Trophoblast cell (in vitro differentiated cells and primary cell): ENCODE measurements at regions not wholly inside any gene's neighbourhood (a gene's known extent, or its start where the extent isn't known, plus 50 kb on each side); places are given as distances from the start of the nearest gene placed in this dataset.
"Not testable (repeated sequence)": the region's sequence is repeated elsewhere in the genome, so short reads cannot be mapped to it uniquely, and the experiment has no call there.

Experiments
- DNase-seq, 2 donors: peaks; one replicate each; pipeline ENCODE4 v3.0.0-alpha.2; 2016
- H2AFZ ChIP-seq: 2 replicates; pipeline ENCODE4 v1.6.1; 2013; ENCODE audit warnings: low read length, moderate library complexity, mild to moderate bottlenecking; ENCODE audit not compliant: insufficient read depth, poor library complexity
- H2AK5ac ChIP-seq: 2 replicates; pipeline ENCODE4 v1.6.1; 2013; ENCODE audit warnings: mild to moderate bottlenecking, low read length
- H2BK120ac ChIP-seq: 2 replicates; pipeline ENCODE4 v1.6.1; 2013; ENCODE audit warnings: low read length, mild to moderate bottlenecking, moderate library complexity; ENCODE audit not compliant: insufficient read depth, poor library complexity
- H2BK12ac ChIP-seq: 2 replicates; pipeline ENCODE4 v1.6.1; 2013; ENCODE audit warnings: mild to moderate bottlenecking, low read length, moderate library complexity
- H2BK5ac ChIP-seq: 2 replicates; pipeline ENCODE4 v1.6.1; 2013; ENCODE audit warnings: low read length, low read depth, moderate library complexity, mild to moderate bottlenecking; ENCODE audit not compliant: poor library complexity
- H3K14ac ChIP-seq: 2 replicates; pipeline ENCODE4 v1.6.1; 2013; ENCODE audit warnings: mild to moderate bottlenecking, low read length
- H3K18ac ChIP-seq: 2 replicates; pipeline ENCODE4 v1.6.1; 2013; ENCODE audit warnings: mild to moderate bottlenecking, low read length
- H3K23ac ChIP-seq: 2 replicates; pipeline ENCODE4 v1.6.1; 2013; ENCODE audit warnings: low read length
- H3K27ac ChIP-seq: 2 replicates; pipeline ENCODE4 v1.5.1; 2013; ENCODE audit warnings: low read depth, mild to moderate bottlenecking, inconsistent platforms, low read length, moderate library complexity
- H3K27me3 ChIP-seq: 2 replicates; pipeline ENCODE4 v1.6.1; 2013; ENCODE audit warnings: inconsistent platforms, mild to moderate bottlenecking, low read length, moderate library complexity; ENCODE audit not compliant: insufficient read depth
- H3K36me3 ChIP-seq, 2 experiments: 1 replicate in 1 of 2; 2 replicates in 1 of 2; pipeline ENCODE4 v1.6.1; 2013; ENCODE audit warnings: low read length in 2 of 2, mild to moderate bottlenecking in 2 of 2, moderate library complexity in 1 of 2; ENCODE audit not compliant: insufficient read depth in 2 of 2, control insufficient read depth in 1 of 2
- H3K4ac ChIP-seq: 2 replicates; pipeline ENCODE4 v1.6.1; 2013; ENCODE audit warnings: low read depth, mild to moderate bottlenecking, low read length, moderate library complexity
- H3K4me1 ChIP-seq, 2 experiments: 1 replicate in 1 of 2; 2 replicates in 1 of 2; pipeline ENCODE4 v1.6.1; 2013; ENCODE audit warnings: low read length in 2 of 2, mild to moderate bottlenecking in 2 of 2, moderate library complexity in 1 of 2; ENCODE audit not compliant: insufficient read depth in 2 of 2, control insufficient read depth in 1 of 2
- H3K4me2 ChIP-seq: 2 replicates; pipeline ENCODE4 v1.6.1; 2013; ENCODE audit warnings: inconsistent platforms, mild to moderate bottlenecking, low read length, moderate library complexity
- H3K4me3 ChIP-seq: 2 replicates; pipeline ENCODE4 v1.5.1; 2013; ENCODE audit warnings: mild to moderate bottlenecking, low read depth, low read length, inconsistent platforms
- H3K79me1 ChIP-seq: one replicate; pipeline ENCODE4 v1.6.1; 2013; ENCODE audit warnings: low read length
- H3K79me2 ChIP-seq: 2 replicates; pipeline ENCODE4 v1.6.1; 2013; ENCODE audit warnings: low read length, mild to moderate bottlenecking; ENCODE audit not compliant: control insufficient read depth, insufficient read depth, poor library complexity
- H3K9ac ChIP-seq: 2 replicates; pipeline ENCODE4 v1.6.1; 2013; ENCODE audit warnings: mild to moderate bottlenecking, low read length
- H3K9me3 ChIP-seq: 2 replicates; pipeline ENCODE4 v1.6.1; 2013; ENCODE audit warnings: low read depth, mild to moderate bottlenecking, control low read depth, inconsistent platforms, low read length; ENCODE audit not compliant: insufficient read depth
- H4K12ac ChIP-seq: 2 replicates; pipeline ENCODE4 v1.6.1; 2013; ENCODE audit warnings: low read depth, mild to moderate bottlenecking, low read length, moderate library complexity
- H4K8ac ChIP-seq: 2 replicates; pipeline ENCODE4 v1.6.1; 2013; ENCODE audit warnings: low read depth, mild to moderate bottlenecking, low read length, moderate library complexity
- H4K91ac ChIP-seq: one replicate; pipeline ENCODE4 v1.6.1; 2013; ENCODE audit warnings: low read depth, mild to moderate bottlenecking, low read length, moderate library complexity
- WGBS: extraction: QIAGEN DNeasy Blood & Tissue Kit; methylation state at CpG from one replicate; pipeline ENCODE4 v1.1.7; 2013; ENCODE audit warnings: missing lambda C conversion rate; ENCODE audit not compliant: insufficient read length, insufficient coverage; ENCODE audit errors: extremely low coverage; 5-methylcytosine and 5-hydroxymethylcytosine counted together

DNA sequence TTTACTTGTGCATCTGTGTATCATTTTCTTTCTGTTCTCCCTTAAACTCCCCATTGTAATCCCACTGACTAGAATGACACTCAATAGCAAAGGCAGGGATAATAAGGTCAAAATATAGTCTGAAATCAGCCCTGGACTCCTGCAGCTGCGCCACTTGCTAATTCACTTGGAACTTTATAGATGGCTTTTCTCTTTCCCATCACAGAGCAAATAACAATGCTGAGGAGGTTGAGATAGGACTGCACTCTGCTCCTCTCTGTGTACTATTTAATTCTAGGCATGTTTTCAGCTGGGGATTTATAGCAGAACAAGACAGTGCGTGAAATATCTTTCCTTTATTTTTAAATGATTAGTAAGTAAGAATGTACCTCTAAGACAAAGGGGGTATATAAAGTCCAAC, 324.2 kb downstream of the LNPK start:
- no peaks in the 10 kb centered on the region for H3K27me3 ChIP-seq

GRCh38 chr2:175676813-175677212, 325.3 kb downstream of the LNPK start:
- Histone ChIP-seq H2AFZ (no peak overlapping the region), H3K36me3 (no peaks in the 10 kb centered on the region), H3K4ac (no peak overlapping the region), H3K9me3 (no peaks in the 10 kb centered on the region), H3K9ac (no peak overlapping the region), H2AK5ac (no peak overlapping the region), H4K91ac (no peak overlapping the region), H2BK12ac (no peak overlapping the region), H3K79me2 (no peaks in the 10 kb centered on the region), H3K4me1 (no peaks in the 10 kb centered on the region), H3K27me3 (no peaks in the 10 kb centered on the region), H3K4me2 (no peak overlapping the region), H3K27ac (no peak overlapping the region), H3K79me1 (no peaks in the 10 kb centered on the region), H3K4me3 (no peak overlapping the region), H2BK120ac (no peak overlapping the region), H2BK5ac (no peak overlapping the region), H3K23ac (no peak overlapping the region), H4K12ac (no peak overlapping the region), H3K14ac (no peak overlapping the region), H4K8ac (no peak overlapping the region), H3K18ac (no peak overlapping the region)
- DNase-seq = no peak
- WGBS = no CpG with 5 or more reads among the region's 3 CpGs

More for the DNA sequence above, 324.2 kb downstream of the LNPK start:
- Histone ChIP-seq H2BK5ac (no peak overlapping the region), H2BK120ac (no peak overlapping the region), H3K9ac (no peak overlapping the region), H3K4ac (no peak overlapping the region), H2AK5ac (no peak overlapping the region), H3K23ac (no peak overlapping the region), H3K79me2 (no peaks in the 10 kb centered on the region), H3K4me3 (no peak overlapping the region), H3K14ac (no peak overlapping the region), H3K4me1 (no peaks in the 10 kb centered on the region), H3K36me3 (no peaks in the 10 kb centered on the region), H2AFZ (no peak overlapping the region), H4K8ac (no peak overlapping the region), H2BK12ac (no peak overlapping the region), H4K12ac (no peak overlapping the region), H3K9me3 (no peaks in the 10 kb centered on the region), H3K27ac (no peak overlapping the region), H4K91ac (no peak overlapping the region), H3K79me1 (no peaks in the 10 kb centered on the region), H3K18ac (no peak overlapping the region), H3K4me2 (no peak overlapping the region)
- WGBS = no CpG with 5 or more reads among the region's 2 CpGs
- DNase-seq = no peak

- no CpG with 5 or more reads among the region's 7 CpGs for WGBS
- not testable (repeated sequence) for H2AFZ ChIP-seq, H3K4ac ChIP-seq, H3K4me1 ChIP-seq, H3K27me3 ChIP-seq, H3K4me2 ChIP-seq, H2BK120ac ChIP-seq, H3K36me3 ChIP-seq, H3K23ac ChIP-seq, H3K79me2 ChIP-seq, H2BK12ac ChIP-seq, H3K4me3 ChIP-seq, H4K12ac ChIP-seq, H2BK5ac ChIP-seq, H3K9me3 ChIP-seq, H3K18ac ChIP-seq, H3K14ac ChIP-seq, H3K79me1 ChIP-seq, H4K91ac ChIP-seq, H4K8ac ChIP-seq, H3K27ac ChIP-seq, H3K9ac ChIP-seq, DNase-seq, H2AK5ac ChIP-seq
Measured at GRCh38 chr2:175668804-175669203, 333.3 kb downstream of the LNPK start.

GRCh38 chr2:175662335-175662734, 339.7 kb downstream of the LNPK start:
- no peak overlapping the region for H4K12ac ChIP-seq
- H3K14ac ChIP-seq = no peak overlapping the region
- no peaks in the 10 kb centered on the region for H3K27me3 ChIP-seq
- H3K23ac ChIP-seq = no peak overlapping the region
- no peak overlapping the region for H2AFZ ChIP-seq
- H3K4me2 ChIP-seq = no peak overlapping the region
- H2AK5ac ChIP-seq = no peak overlapping the region
- no peak overlapping the region for H2BK5ac ChIP-seq
- H4K8ac ChIP-seq = no peak overlapping the region
- H3K4me3 ChIP-seq = no peak overlapping the region
- H2BK12ac ChIP-seq = no peak overlapping the region
- no CpG with 5 or more reads among the region's 1 CpG for WGBS
- no peaks in the 10 kb centered on the region for H3K9me3 ChIP-seq
- no peak overlapping the region for H3K9ac ChIP-seq
- no peak overlapping the region for H4K91ac ChIP-seq
- H3K4ac ChIP-seq = no peak overlapping the region
- H3K18ac ChIP-seq = no peak overlapping the region
- no peaks in the 10 kb centered on the region for H3K79me2 ChIP-seq
- no peaks in the 10 kb centered on the region for H3K36me3 ChIP-seq
- DNase-seq = no peak
- no peaks in the 10 kb centered on the region for H3K4me1 ChIP-seq
- no peak overlapping the region for H2BK120ac ChIP-seq
- H3K79me1 ChIP-seq = no peaks in the 10 kb centered on the region
- H3K27ac ChIP-seq = no peak overlapping the region
